PC-9 (cell line): ENCODE measurements at regions not wholly inside any gene's neighbourhood (a gene's known extent, or its start where the extent isn't known, plus 50 kb on each side); places are given as distances from the start of the nearest gene placed in this dataset.

ENCODE experiments used
- BruUV-seq: library from RNA; stranded (reverse); fragments of 400-500 nt; replicated peaks from 2 replicates; lab custom pipeline; 2021; lab: Mats Ljungman, UMichigan
- CTCF ChIA-PET: fragments of 300-600 bp; sonication (Branson Sonifier 250); formaldehyde crosslinking; loops from one replicate; lab custom pipeline; 2022; ENCODE audit warnings: antibody characterized with exemption; lab: Charles Lee
- POLR2A ChIA-PET: fragments of 300-600 bp; sonication (Branson Sonifier 250); formaldehyde crosslinking; loops from one replicate; lab custom pipeline; 2022; ENCODE audit warnings: antibody characterized with exemption; ENCODE audit not compliant: unreplicated experiment; lab: Charles Lee
- DNase-seq, 2 experiments: peaks; one replicate each; pipeline versions ENCODE4 v3.0.0 to v3.0.0-alpha.2; 2015 to 2022; ENCODE audit warnings: mixed read lengths in 1 of 2
- H2AFZ ChIP-seq: fragments of 200-600 bp; sonication (generic); 2 replicates; pipeline ENCODE4 v1.8.1; 2017; ENCODE audit warnings: antibody characterized with exemption
- H3F3A ChIP-seq: fragments of 200-600 bp; sonication (generic); 2 replicates; pipeline ENCODE4 v1.8.1; 2017; ENCODE audit warnings: antibody characterized with exemption, mild to moderate bottlenecking, low read depth; ENCODE audit not compliant: insufficient read depth
- H3K27ac ChIP-seq: fragments of 200-600 bp; sonication (generic); 2 replicates; pipeline ENCODE4 v1.6.1; 2016; ENCODE audit warnings: mixed run types
- H3K27me3 ChIP-seq: fragments of 200-600 bp; sonication (generic); 2 replicates; pipeline ENCODE4 v1.6.1; 2016; ENCODE audit warnings: low read depth, mixed run types; ENCODE audit not compliant: insufficient read depth
- H3K36me3 ChIP-seq: fragments of 200-600 bp; sonication (generic); 2 replicates; pipeline ENCODE4 v1.6.1; 2016; ENCODE audit warnings: low read depth, mixed run types
- H3K4me1 ChIP-seq: fragments of 200-600 bp; sonication (generic); replicated peaks from 2 replicates; pipeline ENCODE4 v1.6.1; 2016; ENCODE audit warnings: mixed run types; ENCODE audit not compliant: insufficient read depth
- H3K4me2 ChIP-seq: fragments of 200-600 bp; sonication (generic); 2 replicates; pipeline ENCODE4 v1.6.1; 2017; ENCODE audit warnings: mixed run types
- H3K4me3 ChIP-seq: fragments of 200-600 bp; sonication (generic); 2 replicates; pipeline ENCODE4 v1.6.1; 2016; ENCODE audit warnings: mixed run types
- H3K79me2 ChIP-seq: fragments of 200-600 bp; sonication (generic); 2 replicates; pipeline ENCODE4 v1.6.1; 2017; ENCODE audit warnings: low read depth, mixed run types
- H3K9me2 ChIP-seq: fragments of 200-600 bp; sonication (generic); 2 replicates; pipeline ENCODE4 v1.8.1; 2017; ENCODE audit warnings: mild to moderate bottlenecking; ENCODE audit not compliant: insufficient read depth
- H3K9me3 ChIP-seq: fragments of 200-600 bp; sonication (generic); 2 replicates; pipeline ENCODE4 v1.8.1; 2016; ENCODE audit warnings: low read depth; ENCODE audit not compliant: insufficient read depth
- H4K20me1 ChIP-seq: fragments of 200-600 bp; sonication (generic); 2 replicates; pipeline ENCODE4 v1.8.1; 2017; ENCODE audit not compliant: insufficient read depth
- CTCF ChIP-seq: fragments of 200-600 bp; sonication (generic); conservative IDR thresholded peaks from 2 replicates; pipeline ENCODE4 v1.6.1; 2017; ENCODE audit warnings: mixed run types, antibody characterized with exemption, mild to moderate bottlenecking, moderate library complexity
- EZH2 ChIP-seq: fragments of 200-600 bp; sonication (generic); IDR thresholded peaks from 2 replicates; pipeline ENCODE4 v1.8.0; 2017; ENCODE audit warnings: antibody characterized with exemption, low read depth
- intact Hi-C: fragments of 100-400 bp; cut with micrococcal nuclease; formaldehyde crosslinking; loops from one replicate; pipeline ENCODE4 v1.10.0; 2022; ENCODE audit not compliant: unreplicated experiment

- intact Hi-C loops, result no loop called here
- Histone ChIP-seq H3K9me3 (no peaks in the 10 kb centered on the region), H3K4me1 (no peaks in the 10 kb centered on the region), H3K79me2 (no peaks in the 10 kb centered on the region), H3K4me3 (no peak overlapping the region), H3K4me2 (no peak overlapping the region), H4K20me1 (no peaks in the 10 kb centered on the region), H3K36me3 (no peaks in the 10 kb centered on the region), H2AFZ (no peak overlapping the region), H3K27ac (no peak overlapping the region), H3K27me3 (peaks cover 22% of the 10 kb centered on the region), H3K9me2 (no peaks in the 10 kb centered on the region), H3F3A (no peaks in the 10 kb centered on the region)
- ChIA-PET POLR2A (no interaction called here), CTCF (no interaction called here)
- DNase-seq, result no peak
- no TSS peak for BruUV-seq
- TF ChIP-seq CTCF (no peak), EZH2 (no peak)
These were observed 116.0 kb downstream of the MIS18A start for GRCh38 chr21:32162727-32163320.

GRCh38 chr21:32155226-32155625, 123.6 kb downstream of the MIS18A start:
- H3K27me3 ChIP-seq, result peaks cover 10% of the 10 kb centered on the region; the same call in 1 of the 2 replicates
- H3K27ac ChIP-seq, result no peak overlapping the region
- H3K79me2 ChIP-seq, result no peaks in the 10 kb centered on the region
- CTCF ChIA-PET, result no interaction called here
- no peak for DNase-seq
- intact Hi-C loops, result no loop called here
- H3K4me1 ChIP-seq, result no peaks in the 10 kb centered on the region
- H3F3A ChIP-seq, result no peaks in the 10 kb centered on the region
- H3K9me3 ChIP-seq, result no peaks in the 10 kb centered on the region
- no peak overlapping the region for H3K4me3 ChIP-seq
- no TSS peak for BruUV-seq
- no peak for TF ChIP-seq EZH2
- no peak for TF ChIP-seq CTCF
- H3K4me2 ChIP-seq, result no peak overlapping the region
- H3K36me3 ChIP-seq, result no peaks in the 10 kb centered on the region
- H3K9me2 ChIP-seq, result no peaks in the 10 kb centered on the region
- POLR2A ChIA-PET, result no interaction called here
- no peaks in the 10 kb centered on the region for H4K20me1 ChIP-seq
- no peak overlapping the region for H2AFZ ChIP-seq

- no peak for DNase-seq
- Histone ChIP-seq H3K4me1 (no peaks in the 10 kb centered on the region), H3K4me2 (no peak overlapping the region), H3K4me3 (no peak overlapping the region), H2AFZ (no peak overlapping the region), H3K27me3 (peaks cover 39% of the 10 kb centered on the region), H3K79me2 (no peaks in the 10 kb centered on the region), H4K20me1 (no peaks in the 10 kb centered on the region), H3K9me2 (no peaks in the 10 kb centered on the region), H3F3A (no peaks in the 10 kb centered on the region), H3K27ac (no peak overlapping the region), H3K9me3 (no peaks in the 10 kb centered on the region), H3K36me3 (no peaks in the 10 kb centered on the region)
- CTCF ChIA-PET, result no interaction called here
- no TSS peak for BruUV-seq
- POLR2A ChIA-PET, result no interaction called here
- TF ChIP-seq CTCF (no peak), EZH2 (no peak)
- intact Hi-C loops, result no loop called here
These were observed 131.8 kb downstream of the MIS18A start for GRCh38 chr21:32147041-32147440.
